ENCODE measurements at regions not wholly inside any gene's neighbourhood (a gene's known extent, or its start where the extent isn't known, plus 50 kb on each side); places are given as distances from the start of the nearest gene placed in this dataset.
"Not testable (repeated sequence)": the region's sequence is repeated elsewhere in the genome, so short reads cannot be mapped to it uniquely, and the experiment has no call there.

DNA sequence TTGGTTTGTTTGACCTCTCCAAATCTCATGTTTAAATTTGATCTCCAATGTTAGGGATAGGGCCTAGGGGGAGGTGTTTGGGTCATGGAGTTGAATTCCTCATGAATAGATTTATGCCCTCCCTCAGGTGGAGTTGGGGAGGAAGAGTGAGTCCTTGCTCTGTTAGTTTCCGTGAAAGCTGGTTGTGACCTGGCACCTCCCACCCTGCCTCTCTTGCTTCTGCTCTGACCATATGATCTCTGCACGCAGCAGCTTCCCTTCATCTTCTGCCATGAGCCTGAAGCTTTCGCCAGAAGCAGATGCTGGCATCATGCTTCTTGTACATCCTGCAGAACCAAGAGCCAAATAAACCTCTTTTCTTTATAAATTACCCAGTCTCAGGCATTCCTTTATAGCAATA is 231.6 kb upstream of the ERBB4 start:
- DNase-seq = no peak

DNA sequence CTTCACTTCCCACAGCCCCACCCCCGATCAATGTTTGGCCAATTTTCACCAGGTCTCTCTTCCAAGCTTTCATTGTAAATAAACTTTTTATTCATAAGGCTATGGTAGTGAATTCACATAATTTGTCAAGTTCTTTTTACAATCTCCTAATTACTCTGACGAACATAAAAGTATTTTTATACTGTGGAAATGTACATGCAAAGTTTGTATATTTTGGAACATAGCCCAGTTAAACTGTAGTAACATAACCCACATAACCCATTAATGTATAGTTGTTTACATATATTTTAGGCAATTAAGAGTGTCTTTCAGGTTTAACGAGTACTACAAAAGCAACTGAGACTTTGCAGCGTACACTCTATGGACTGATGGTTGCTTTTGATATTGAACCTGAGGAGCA is 228.3 kb upstream of the ERBB4 start:
- DNase-seq = no peak

DNA sequence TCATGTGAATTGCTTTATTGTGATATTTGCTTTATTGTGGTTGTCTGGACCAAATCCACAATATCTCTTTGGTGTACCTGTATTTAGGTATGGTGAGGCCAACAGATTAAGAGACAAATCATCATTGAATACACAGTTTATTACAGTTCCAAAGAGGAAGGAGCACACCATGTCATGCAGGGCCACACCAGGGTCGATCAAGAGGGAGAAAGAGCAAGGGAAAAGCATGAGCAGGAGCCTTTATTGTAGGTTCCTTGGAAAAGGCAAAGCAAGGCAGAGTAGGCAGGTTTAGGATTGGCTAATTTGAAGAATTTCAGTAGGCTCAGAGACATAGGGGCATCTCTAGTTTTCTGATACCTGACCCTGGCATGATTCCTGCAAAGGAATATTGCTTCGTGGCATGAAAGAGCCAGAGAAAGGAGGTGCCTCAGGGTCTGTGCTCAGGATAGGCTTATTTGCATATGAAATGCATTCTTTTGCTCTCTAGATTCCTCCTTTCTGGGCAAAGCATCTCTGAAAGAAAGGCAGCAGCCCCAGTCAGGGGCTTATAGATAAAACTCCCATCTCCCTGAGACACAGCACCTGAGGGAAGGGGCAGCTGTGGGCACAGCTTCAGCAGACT is 214.2 kb upstream of the ERBB4 start:
- DNase-seq = no peak

DNA sequence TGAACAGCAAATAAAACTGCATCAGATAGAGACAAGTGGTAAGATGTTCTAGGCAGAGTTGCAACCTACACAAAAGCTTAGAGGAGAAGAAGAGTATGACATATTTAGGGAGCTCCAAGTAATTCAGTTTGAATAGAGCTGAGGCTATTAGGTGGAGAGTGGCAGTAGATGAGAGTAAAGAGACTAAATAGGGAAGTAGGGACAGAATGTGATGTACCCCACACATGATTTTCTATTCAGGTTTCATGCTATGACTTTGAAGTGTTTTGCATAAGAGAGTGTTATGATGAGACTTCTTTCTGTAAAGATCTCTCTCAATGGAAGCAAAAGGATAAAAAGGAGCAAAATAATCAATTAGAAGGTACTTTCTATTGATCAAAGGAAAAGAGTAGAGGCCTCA is 206.8 kb upstream of the ERBB4 start:
- DNase-seq = no peak

DNA sequence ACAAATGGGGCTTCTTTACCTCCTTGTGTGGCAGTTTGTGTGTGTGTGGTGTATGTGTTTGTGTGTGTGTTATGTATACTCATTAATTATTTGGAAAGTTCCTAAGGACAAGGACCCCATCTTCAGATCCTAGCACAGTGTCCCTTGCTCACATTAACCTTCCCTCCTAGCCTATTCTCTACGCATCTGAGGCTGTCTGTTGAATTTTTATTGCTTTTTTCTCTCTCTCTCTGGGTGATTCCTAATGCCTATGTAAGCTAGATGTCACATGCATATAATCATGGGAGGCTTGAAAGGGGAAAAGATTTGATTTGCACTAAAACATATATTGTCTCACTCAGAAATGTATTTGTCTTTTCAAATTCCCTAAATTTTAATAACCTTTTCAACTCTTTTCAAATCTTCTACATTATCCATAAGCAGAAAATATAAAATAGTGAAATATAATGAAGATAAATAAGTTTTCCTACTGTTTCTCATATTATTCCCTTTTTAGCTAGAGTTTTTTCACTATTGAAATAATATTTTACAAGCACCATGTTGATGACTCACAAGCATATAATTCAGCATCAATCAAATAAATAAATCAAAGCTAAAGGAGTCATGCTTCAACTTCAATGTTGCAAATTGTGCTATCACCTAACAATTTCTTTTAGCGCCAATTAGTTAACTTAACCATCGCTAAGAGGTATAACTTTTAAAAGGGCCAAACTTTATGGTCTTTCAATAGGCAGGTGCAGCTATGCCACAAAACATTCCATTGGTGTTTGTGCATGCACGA is 199.0 kb upstream of the ERBB4 start:
- DNase-seq = no peak

DNA sequence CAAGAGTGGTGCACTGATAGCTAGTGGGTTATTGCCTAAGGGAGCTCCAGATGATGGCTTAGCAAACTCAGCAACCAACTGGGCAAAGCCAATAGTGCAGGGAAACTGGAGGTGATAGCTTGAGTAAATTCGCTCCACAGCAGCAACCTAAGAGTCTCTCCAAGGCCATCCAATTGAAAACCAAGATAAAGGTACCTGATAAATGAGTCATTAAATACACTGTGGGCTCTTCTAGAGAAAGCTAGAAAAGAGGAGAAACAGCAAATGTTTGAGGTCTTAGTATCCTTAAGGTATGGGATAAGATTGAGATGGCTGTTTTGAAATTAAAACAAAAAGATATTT is 197.8 kb upstream of the ERBB4 start:
- DNase-seq = no peak

DNA sequence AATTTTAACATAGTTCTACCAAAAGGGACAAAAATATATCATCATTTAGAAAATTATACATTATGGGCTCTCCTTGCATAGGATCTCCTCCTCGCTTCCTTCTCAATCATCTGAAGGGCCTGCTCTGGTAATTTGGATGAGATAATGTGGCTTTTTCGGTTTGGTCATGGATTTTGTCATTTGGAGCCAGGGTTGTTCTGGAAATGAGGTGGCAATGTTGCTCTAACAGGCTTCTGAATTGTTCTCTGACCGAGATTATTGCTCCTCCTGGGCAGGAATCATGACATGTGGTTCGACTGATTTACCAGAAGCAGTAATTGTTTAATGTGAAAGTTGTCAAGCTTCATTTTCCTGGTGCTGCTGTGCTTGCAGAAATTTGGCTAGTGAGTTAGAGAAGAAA is 194.7 kb upstream of the ERBB4 start:
- no peak for DNase-seq

DNA sequence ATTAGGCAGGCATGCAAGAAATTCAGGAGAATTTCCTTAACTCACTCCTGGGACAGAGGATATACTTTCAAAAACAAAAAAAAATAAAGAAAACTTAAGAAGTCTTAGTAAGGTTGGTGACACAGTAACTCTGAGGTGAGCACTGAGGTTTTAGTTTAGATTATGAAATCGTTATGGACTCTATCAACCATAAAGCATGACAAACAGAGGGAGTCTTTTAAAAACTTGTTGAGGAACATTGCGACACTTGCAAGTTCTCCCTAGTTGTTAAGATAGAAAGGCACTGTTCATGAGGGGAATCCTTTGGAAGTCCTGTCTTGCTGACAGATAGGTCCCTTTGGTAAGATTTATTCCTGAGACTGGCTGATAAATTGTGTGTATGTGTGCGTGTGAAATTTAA is 194.3 kb upstream of the ERBB4 start:
- no peak for DNase-seq

DNA sequence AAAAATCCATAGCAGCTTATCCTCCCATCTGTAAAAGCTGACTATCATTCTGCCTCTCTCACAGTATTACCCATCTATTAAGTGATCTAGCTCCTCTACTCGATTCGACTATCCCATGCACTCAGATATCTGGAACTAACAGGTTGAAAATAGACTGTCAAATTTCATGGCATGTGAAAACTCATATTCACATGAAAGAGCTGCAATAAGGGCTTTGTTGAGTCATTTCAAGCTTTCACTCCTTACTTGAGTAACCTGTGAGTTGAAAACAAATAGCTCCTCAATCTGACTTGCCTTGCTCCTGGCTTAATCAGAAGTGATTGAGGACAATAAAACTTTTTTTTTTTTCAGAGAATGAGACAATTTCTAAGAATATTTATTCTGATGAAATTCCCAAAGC is 192.4 kb upstream of the ERBB4 start:
- DNase-seq = no peak

DNA sequence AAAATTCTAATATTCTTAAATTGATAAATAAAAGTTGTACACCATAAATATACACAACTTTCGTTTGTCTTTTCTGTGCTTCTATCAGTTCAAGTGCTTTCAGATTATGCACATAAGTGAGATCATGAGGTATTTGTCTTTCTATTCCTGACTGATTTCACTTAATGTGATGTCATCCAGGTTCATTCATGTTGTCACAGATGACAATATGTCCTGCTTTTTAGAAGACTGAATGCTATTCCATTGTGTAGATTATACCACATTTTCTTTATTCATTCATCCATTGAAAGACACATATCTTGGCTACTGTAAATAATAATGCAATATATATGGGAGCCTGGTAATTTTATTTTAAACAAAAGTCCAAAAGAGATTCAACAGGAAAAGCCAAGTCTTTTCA is 190.1 kb upstream of the ERBB4 start:
- DNase-seq = no peak

DNA sequence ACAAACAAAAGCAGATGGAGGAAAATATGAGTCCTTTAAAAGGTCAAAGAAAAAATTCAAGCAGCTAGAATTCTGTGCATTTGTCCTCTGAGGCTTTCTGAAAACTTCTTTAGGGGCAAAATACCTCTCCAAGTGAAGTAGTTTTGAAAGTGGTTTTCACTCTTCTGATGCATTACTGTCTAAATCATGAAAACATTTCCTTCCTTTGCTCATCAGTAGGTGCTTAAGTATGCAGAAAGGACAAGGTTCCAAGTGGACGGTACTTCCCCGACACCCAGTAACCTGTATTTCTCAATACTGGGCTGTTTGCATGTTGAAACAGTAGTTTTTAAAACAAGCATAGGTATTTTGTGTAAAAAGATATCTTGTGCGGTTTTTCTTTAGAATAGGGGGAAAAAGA is 189.1 kb upstream of the ERBB4 start:
- no peak for DNase-seq

DNA sequence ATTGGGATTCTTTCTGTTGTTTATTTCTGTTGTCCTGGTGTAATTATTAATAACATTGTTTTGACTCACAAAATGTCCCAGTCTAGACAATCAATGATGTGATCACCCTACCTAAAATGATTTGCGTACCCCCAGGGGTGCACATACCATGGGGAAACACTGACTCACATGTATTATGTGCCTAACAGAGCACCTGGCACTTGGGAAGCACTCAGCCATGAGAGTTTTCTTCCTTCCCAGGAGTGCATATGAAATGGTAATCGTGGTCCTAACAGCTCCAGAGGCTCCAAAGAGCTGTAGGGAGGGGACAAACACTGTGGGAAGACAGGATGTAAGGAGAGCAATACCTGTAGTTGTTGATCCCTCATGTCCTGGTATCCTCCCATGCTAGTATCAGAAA is 187.8 kb upstream of the ERBB4 start:
- DNase-seq = no peak

DNA sequence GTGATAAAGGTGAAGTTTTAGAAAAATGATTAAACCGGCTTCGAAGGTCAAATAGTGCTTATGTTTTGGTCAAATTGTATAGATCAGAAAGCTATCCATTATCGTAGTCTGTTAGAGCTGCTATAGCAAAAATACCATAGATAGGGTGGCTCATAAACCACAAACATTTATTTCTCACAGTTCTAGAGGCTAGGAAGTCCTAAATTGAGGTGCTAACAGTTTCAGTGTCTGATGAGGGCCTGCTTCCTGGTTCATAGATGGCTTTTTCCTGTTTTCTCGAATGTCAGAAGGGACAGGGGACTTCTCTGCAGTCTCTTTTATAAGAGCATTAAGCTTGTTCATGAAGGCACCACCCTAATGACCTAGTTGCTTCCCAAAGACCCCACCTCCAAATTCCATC is 186.6 kb upstream of the ERBB4 start:
- no peak for DNase-seq

DNA sequence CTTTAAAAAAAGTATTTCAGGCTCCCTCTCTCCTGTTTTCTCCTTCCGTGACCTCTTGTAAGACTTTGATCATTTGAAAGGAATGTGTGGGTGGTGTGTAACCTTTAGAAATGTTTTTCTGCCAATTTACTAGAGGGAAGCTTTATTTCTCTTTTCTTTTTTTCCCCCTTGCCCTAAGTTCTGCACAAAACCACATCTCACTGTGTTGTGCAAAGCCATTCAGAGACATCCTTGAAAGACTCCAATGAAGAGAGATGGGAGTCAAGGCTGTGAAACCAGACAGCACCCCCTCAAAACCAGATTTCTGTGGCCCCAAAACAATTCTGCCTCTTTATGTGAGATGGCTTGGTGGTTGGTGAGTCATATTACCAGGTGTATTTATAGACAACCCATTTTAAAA is 184.6 kb upstream of the ERBB4 start:
- no peak for DNase-seq

DNA sequence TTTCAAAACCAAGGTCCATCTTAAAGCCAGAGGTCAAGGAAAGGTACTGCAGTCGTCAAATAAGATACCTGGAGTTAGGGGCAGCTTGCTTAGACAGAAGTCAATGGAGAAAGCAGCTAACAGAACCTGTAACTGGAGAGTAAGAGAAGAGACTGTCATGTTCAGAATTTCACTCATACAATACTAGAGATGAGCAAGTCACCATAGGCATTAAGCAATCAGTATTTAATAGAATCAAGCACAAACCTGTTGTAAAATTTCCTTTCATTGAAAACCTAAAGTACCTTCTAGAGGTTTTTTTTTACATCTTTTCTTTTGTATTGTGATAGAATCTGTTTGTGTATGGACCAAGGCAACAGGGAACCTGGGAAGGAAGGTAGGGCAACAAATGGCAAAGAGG is 183.4 kb upstream of the ERBB4 start:
- DNase-seq = no peak

DNA sequence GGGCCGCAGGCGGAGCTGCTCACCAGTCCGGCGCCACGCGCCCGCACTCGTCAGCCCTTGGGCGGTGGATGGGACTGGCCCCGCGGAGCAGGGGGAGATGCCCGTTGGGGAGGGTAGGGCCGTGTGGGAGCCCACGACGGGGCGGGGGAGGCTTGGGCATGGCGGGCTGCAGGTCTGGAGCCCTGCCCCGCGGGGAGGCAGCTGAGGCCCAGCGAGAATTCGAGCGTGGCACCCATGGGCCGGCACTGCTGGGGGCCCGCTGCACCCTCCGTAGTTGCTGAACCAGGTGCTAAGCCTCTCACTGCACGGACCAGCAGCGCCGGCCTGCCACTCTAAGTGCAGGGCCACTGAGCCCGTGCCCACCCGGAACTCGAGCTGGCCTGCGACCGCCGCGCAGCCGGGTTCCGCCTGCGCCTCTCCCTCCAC is 182.4 kb upstream of the ERBB4 start:
- no peak for DNase-seq

DNA sequence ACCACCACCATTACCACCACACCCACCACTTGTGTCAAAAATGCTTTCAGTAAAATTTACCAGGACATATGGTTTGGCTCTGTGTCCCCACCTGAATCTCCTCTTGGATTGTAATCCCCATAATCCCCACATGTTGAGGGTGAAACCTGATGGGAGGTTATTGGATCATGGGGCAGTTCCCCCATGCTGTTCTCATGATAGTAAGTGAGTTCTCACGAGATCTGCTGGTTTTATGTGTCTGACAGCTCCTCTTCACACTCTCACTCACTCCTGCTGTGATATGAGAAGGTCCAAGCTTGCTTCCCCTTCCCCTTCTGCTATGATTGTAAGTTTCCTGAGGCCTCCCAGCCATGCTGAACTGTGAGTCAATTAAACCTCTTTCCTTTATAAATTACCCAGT is 176.8 kb upstream of the ERBB4 start:
- DNase-seq = not testable (repeated sequence)

DNA sequence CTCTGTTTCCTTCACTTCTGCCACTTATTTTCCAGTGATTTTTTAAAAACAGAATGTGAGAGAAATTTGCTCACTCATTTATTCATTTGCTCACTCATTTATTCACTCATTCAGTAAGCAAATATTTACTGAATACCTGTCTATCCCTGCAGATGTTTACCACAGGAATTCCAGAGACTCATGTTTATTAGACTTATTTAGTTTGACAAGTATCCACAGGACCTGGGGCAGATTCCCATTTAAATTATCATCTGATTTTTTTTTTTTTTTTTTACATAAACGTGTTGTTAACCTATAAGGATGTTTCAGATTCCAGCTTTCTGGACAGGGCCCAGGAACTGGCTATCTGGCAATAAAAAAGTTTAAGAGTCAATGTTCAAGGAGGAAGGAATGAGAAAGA is 175.1 kb upstream of the ERBB4 start:
- DNase-seq = no peak

DNA sequence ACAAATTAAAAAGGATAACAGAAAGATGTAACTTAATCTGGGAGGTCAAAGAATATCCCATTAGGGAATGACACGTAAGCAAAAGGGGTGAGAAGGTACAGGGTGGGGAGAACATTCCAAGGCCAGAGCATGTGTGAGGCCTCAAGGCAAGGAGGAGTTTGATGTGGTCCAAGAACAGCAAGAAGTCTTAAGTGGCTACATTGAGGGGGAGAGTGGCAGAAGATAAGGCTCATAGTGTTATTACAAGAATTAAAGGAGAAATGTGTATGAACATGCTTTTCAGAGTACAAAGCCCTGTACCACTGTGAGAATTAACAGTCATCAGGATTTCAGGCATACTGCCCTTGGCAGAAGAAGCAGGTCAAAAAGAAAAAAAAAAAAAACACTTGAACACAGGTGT is 174.4 kb upstream of the ERBB4 start:
- DNase-seq = no peak

DNA sequence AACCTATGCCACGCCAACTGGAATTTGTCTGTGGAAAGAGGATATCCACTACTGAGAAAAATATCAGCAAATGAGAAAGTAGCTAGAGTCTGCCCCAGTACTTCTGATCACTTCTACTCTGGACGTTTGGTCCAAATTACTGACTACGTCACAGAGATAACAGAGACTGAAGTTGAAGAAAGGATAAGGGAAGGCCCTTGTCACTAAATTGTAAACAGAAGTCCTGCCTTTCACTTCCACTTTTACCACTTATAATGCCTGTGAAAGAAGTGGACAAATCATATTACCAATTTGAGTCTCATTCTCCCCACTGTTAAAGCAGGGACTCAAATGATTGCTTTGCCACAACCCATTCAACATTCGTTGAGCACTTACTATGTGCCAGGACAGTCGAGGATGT is 173.9 kb upstream of the ERBB4 start:
- peak in 1 of 4 experiments; percentile 1 for DNase-seq

DNA sequence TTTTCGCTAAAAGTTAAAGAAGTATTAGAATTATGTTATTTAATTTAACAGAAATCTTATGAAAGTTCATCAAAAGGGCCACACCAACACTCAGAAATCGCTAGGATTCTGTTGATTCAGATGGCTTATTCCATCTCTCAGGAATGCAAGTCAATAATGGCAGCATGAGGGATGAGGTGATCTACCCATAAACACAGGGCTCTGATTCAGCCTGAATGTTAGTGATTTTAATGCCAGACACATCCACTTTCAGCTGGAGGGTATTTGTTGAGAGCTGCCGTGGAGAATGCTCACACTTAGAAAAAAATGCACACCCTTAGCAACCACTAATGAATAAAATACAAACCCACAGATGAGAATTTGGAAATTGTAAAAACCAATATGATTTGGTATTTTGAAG is 173.3 kb upstream of the ERBB4 start:
- DNase-seq = no peak

DNA sequence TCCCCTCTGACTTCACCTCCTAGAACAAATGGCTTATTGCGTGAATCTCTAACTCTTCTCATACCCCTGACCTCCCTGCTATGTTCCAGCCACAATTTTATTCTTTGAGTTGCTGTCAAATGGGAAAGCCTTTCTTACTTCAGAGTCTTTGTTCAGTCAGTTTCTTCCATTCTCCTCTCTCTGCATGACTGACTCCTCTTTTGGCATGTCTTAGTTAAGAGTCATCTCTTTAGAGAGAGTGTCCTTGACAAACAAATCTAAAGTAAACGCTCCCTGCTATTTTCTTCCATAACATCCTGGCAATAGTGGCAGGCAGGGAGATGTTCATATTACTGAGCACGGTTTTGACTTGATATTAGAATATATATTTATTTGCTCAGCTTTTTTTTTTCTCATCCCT is 170.7 kb upstream of the ERBB4 start:
- no peak for DNase-seq

DNA sequence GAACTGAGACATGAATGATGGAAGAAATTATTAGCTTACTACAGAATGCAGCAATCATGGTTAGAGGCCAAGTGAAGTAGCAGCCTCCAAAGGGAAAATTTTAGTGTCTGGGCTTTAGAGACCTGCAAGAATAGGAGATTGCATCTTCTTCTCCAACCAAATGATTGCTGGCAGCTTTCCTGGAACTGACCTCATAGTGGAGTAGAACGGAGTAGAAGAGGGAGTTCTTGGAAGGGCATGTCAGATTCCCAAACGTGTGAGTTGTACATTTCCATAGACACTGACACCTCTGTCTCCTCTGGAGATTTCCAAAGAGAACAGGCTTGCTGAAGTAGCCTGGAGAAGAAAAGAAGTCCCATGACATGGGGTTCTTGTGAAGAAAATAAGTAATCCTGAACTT is 169.8 kb upstream of the ERBB4 start:
- no peak for DNase-seq

DNA sequence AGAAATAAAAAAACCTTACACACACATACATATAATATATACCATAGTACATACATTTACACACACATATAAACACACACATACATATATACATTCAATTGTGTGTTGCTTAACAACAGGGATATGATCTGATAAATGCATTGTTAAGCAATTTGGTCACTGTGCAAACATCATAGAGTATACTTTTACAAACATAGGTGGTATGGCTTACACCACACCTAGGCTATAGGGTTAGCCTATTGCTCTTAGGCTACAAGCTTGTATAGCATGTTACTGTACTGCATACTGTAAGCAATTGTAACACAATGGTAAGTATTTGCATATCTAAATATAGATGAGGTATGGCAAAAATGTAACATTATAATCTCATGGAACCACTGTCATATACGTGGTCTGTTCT is 156.8 kb upstream of the ERBB4 start:
- no peak for DNase-seq

DNA sequence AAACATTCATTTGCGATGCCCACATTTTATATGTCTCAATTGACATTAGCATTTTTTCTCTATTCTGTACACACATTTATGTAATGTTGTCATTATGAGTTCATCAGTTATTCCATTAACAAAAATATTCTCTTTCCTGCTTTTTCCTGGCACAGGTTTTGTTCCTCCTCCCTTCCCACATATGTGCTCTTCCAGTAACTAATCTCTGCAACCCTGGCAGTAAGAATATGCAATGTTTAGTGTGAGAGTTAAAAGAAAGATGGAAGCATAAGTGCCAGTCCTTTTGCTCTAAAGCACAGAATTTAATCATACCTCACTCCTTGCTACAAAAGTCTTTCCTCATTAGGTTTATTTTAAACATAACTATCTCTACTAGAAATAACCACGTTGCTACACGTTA is 155.8 kb upstream of the ERBB4 start:
- DNase-seq = no peak

All from suppressor macrophage (primary cell).